ENCODE measurements at regions not wholly inside any gene's neighbourhood (a gene's known extent, or its start where the extent isn't known, plus 50 kb on each side); places are given as distances from the start of the nearest gene placed in this dataset.

- TF ChIP-seq CTCF (conservative IDR thresholded peaks at IDR 0.05) (no peak), ZFX (IDR thresholded peaks at IDR 0.05) (no peak)
Measured at GRCh38 chr18:75135158-75135725, 73.7 kb downstream of the PTGR3 start.
